ENCODE measurements at regions not wholly inside any gene's neighbourhood (a gene's known extent, or its start where the extent isn't known, plus 50 kb on each side); places are given as distances from the start of the nearest gene placed in this dataset.

DNA sequence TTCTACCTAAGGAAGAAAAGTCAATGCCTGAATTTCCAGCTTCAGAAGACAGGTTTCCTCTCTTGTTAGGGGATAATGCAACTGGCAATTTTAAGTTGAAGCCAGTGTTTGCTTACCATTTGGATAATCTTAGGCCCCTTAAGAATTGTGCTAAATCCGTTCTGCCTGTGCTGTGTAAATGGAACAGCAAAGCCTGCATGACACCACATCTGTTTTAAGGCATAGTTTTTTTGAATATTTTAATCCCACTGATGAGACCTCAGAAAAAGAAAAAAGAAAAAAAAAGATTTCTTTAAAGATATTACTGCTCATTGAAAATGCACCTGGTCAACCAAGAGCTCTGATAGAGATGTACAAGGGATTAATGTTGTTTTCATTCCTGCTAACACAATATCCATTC, 419.2 kb downstream of the SLITRK6 start:
- Histone ChIP-seq H2BK5ac (ENCODE audit: low read depth, low read length, poor library complexity, severe bottlenecking) (no peak overlapping the region), H3K23ac (ENCODE audit: low read depth, low read length) (no peak overlapping the region), H3K27ac (ENCODE audit: insufficient read depth, low read length) (no peak overlapping the region), H3K27me3 (ENCODE audit: control insufficient read depth, insufficient read depth, low read length) (no peaks in the 10 kb centered on the region), H2AFZ (replicated peaks; ENCODE audit: low read length, poor library complexity) (no peak overlapping the region), H3K4me1 (ENCODE audit: control insufficient read depth, insufficient read depth, low read length) (no peaks in the 10 kb centered on the region), H4K20me1 (ENCODE audit: insufficient read depth, low read length) (no peaks in the 10 kb centered on the region), H3K14ac (replicated peaks; ENCODE audit: low read depth, low read length) (no peak overlapping the region), H3K18ac (ENCODE audit: low read depth, low read length) (no peak overlapping the region), H2BK120ac (ENCODE audit: low read depth, low read length) (no peak overlapping the region), H2AK9ac (replicated peaks; ENCODE audit: low read depth, low read length, poor library complexity) (no peak overlapping the region), H2BK15ac (ENCODE audit: low read depth, low read length) (no peak overlapping the region), H3K4ac (ENCODE audit: low read depth, low read length) (no peak overlapping the region), H4K8ac (ENCODE audit: low read depth in 2 of 2, low read length in 2 of 2) (no peak overlapping the region), H3K79me1 (ENCODE audit: low read depth in 1 of 2, low read length in 2 of 2) (no peaks in the 10 kb centered on the region), H2AK5ac (ENCODE audit: low read depth, low read length) (no peak overlapping the region), H3K9me3 (ENCODE audit: control insufficient read depth, insufficient read depth, low read length) (no peaks in the 10 kb centered on the region), H3K4me3 (ENCODE audit: insufficient read depth, low read depth, low read length) (no peak overlapping the region), H3K56ac (ENCODE audit: extremely low read depth, insufficient read depth, low read length) (no peak overlapping the region), H3K9me1 (ENCODE audit: insufficient read depth, low read length) (no peaks in the 10 kb centered on the region), H3K9ac (ENCODE audit: low read depth, low read length) (no peak overlapping the region), H4K5ac (ENCODE audit: low read depth, low read length) (no peak overlapping the region), H2BK20ac (ENCODE audit: low read depth, low read length) (no peak overlapping the region), H3K4me2 (ENCODE audit: low read depth, low read length) (peak overlapping the region; percentile 89; the same call in 1 of the 2 replicates), H3K36me3 (ENCODE audit: control insufficient read depth, insufficient read depth, low read length) (no peaks in the 10 kb centered on the region), H4K91ac (ENCODE audit: insufficient read depth, low read depth, low read length) (no peak overlapping the region)
- no TSS peak for BruUV-seq (replicated peaks)
- no peak for DNase-seq
- WGBS, 2 experiments (ENCODE audit: extremely low coverage in 2 of 2, insufficient read length in 1 of 2) = no CpG with 5 or more reads among the region's 1 CpG
- dilution Hi-C loops (cut with HindIII; ENCODE audit: low sequenced_read_pairs, unreplicated experiment) = no loop called here
- ATAC-seq (ENCODE audit: low read depth) = no peak
- CTCF ChIA-PET = no interaction called here
- POLR2A ChIA-PET (ENCODE audit: unreplicated experiment) = no interaction called here
- intact Hi-C loops (cut with micrococcal nuclease) = no loop called here
- in situ Hi-C loops (cut with MboI; ENCODE audit: low sequenced_read_pairs) = no loop called here
- no peak for TF ChIP-seq POLR2A (IDR thresholded peaks at IDR 0.05; ENCODE audit: low read depth, low read length)
- no peak for TF ChIP-seq RCOR1 (IDR thresholded peaks at IDR 0.05; ENCODE audit: insufficient replicate concordance, low read length)
- TF ChIP-seq FOS (IDR thresholded peaks at IDR 0.05; ENCODE audit: low read depth, low read length) = no peak
- TF ChIP-seq MAZ (IDR thresholded peaks at IDR 0.05; ENCODE audit: borderline replicate concordance, low read depth, low read length) = no peak
- TF ChIP-seq, protein P1, sequence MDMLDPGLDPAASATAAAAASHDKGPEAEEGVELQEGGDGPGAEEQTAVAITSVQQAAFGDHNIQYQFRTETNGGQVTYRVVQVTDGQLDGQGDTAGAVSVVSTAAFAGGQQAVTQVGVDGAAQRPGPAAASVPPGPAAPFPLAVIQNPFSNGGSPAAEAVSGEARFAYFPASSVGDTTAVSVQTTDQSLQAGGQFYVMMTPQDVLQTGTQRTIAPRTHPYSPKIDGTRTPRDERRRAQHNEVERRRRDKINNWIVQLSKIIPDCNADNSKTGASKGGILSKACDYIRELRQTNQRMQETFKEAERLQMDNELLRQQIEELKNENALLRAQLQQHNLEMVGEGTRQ (IDR thresholded peaks at IDR 0.05; ENCODE audit: low read depth, low read length) = no peak
- TF ChIP-seq, protein P2, sequence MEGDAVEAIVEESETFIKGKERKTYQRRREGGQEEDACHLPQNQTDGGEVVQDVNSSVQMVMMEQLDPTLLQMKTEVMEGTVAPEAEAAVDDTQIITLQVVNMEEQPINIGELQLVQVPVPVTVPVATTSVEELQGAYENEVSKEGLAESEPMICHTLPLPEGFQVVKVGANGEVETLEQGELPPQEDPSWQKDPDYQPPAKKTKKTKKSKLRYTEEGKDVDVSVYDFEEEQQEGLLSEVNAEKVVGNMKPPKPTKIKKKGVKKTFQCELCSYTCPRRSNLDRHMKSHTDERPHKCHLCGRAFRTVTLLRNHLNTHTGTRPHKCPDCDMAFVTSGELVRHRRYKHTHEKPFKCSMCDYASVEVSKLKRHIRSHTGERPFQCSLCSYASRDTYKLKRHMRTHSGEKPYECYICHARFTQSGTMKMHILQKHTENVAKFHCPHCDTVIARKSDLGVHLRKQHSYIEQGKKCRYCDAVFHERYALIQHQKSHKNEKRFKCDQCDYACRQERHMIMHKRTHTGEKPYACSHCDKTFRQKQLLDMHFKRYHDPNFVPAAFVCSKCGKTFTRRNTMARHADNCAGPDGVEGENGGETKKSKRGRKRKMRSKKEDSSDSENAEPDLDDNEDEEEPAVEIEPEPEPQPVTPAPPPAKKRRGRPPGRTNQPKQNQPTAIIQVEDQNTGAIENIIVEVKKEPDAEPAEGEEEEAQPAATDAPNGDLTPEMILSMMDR (conservative IDR thresholded peaks at IDR 0.05; ENCODE audit: low read depth, low read length) = no peak
- TF ChIP-seq RFX5 (IDR thresholded peaks at IDR 0.05; ENCODE audit: low read depth, low read length) = no peak
- TF ChIP-seq MXI1 (IDR thresholded peaks at IDR 0.05; ENCODE audit: borderline replicate concordance, low read depth, low read length) = no peak
- no peak for TF ChIP-seq CHD1 (IDR thresholded peaks at IDR 0.05; ENCODE audit: low read depth, low read length)
- TF ChIP-seq MAFK (IDR thresholded peaks at IDR 0.05; ENCODE audit: low read depth, low read length) = no peak
- TF ChIP-seq, protein P3, sequence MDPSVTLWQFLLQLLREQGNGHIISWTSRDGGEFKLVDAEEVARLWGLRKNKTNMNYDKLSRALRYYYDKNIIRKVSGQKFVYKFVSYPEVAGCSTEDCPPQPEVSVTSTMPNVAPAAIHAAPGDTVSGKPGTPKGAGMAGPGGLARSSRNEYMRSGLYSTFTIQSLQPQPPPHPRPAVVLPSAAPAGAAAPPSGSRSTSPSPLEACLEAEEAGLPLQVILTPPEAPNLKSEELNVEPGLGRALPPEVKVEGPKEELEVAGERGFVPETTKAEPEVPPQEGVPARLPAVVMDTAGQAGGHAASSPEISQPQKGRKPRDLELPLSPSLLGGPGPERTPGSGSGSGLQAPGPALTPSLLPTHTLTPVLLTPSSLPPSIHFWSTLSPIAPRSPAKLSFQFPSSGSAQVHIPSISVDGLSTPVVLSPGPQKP (IDR thresholded peaks at IDR 0.05; ENCODE audit: borderline replicate concordance, low read depth, low read length) = no peak

Measured in IMR-90 (cell line).